A673 (cell line): ENCODE measurements at regions not wholly inside any gene's neighbourhood (a gene's known extent, or its start where the extent isn't known, plus 50 kb on each side); places are given as distances from the start of the nearest gene placed in this dataset.

Experiments used
- CTCF ChIP-seq: fragments of 300-800, 200-600 bp; sonication (generic); conservative IDR thresholded peaks from 2 replicates; pipeline ENCODE4 v1.5.1; 2017; ENCODE audit warnings: low read depth, mild to moderate bottlenecking, antibody characterized with exemption, low read length, moderate library complexity, mixed read lengths
- EZH2 ChIP-seq: fragments of 200-600 bp; sonication (generic); IDR thresholded peaks from 2 replicates; pipeline ENCODE4 v1.6.1; 2017; ENCODE audit warnings: borderline replicate concordance, low read depth, mild to moderate bottlenecking, mixed read lengths, antibody characterized with exemption, low read length; ENCODE audit not compliant: poor library complexity, severe bottlenecking

- TF ChIP-seq CTCF (no peak), EZH2 (no peak)
These were observed 1245.8 kb downstream of the CDH11 start for GRCh38 chr16:63876103-63876502.
